CD4-positive, alpha-beta memory T cell (primary cell): ENCODE measurements at regions not wholly inside any gene's neighbourhood (a gene's known extent, or its start where the extent isn't known, plus 50 kb on each side); places are given as distances from the start of the nearest gene placed in this dataset.

ENCODE experiments used
- CTCF ChIA-PET: fragments of 350-600 bp; sonication (Branson Sonifier 250); formaldehyde crosslinking; loops from one replicate; lab custom pipeline; 2021; ENCODE audit warnings: inconsistent platforms; ENCODE audit not compliant: partially characterized antibody; lab: Charles Lee
- POLR2A ChIA-PET: fragments of 350-600 bp; sonication (Branson Sonifier 250); formaldehyde crosslinking; loops from one replicate; lab custom pipeline; 2021; ENCODE audit not compliant: partially characterized antibody; lab: Charles Lee
- DNase-seq, 5 donors: peaks; one replicate each; pipeline versions ENCODE4 v3.0.0 to v3.0.0-alpha.2; 2020 to 2022; ENCODE audit warnings: mixed read lengths in 1 of 5
- H3K27ac ChIP-seq: one replicate; pipeline ENCODE4 v1.7.0; 2013; ENCODE audit warnings: low read depth, low read length
- H3K27me3 ChIP-seq: 2 replicates; pipeline ENCODE4 v1.7.0; 2013; ENCODE audit warnings: mild to moderate bottlenecking, low read length, moderate library complexity; ENCODE audit not compliant: insufficient read depth
- H3K36me3 ChIP-seq: 2 replicates; pipeline ENCODE4 v1.7.0; 2013; ENCODE audit warnings: mild to moderate bottlenecking, low read length, moderate library complexity; ENCODE audit not compliant: insufficient read depth
- H3K4me1 ChIP-seq: 2 replicates; pipeline ENCODE4 v1.7.0; 2013; ENCODE audit warnings: mild to moderate bottlenecking, low read length, moderate library complexity; ENCODE audit not compliant: insufficient read depth
- H3K4me3 ChIP-seq, 2 donors: one replicate each; pipeline ENCODE4 v1.7.0; 2013; ENCODE audit warnings: low read length in 2 of 2, mild to moderate bottlenecking in 1 of 2
- H3K9me3 ChIP-seq, 2 donors: one replicate each; pipeline ENCODE4 v1.7.0; 2013; ENCODE audit warnings: low read length in 2 of 2, control low read depth in 1 of 2; ENCODE audit not compliant: control insufficient read depth in 1 of 2
- H3K27ac Mint-ChIP-seq, 7 donors: one replicate each; pipeline ENCODE4 v1.8.0; 2020 to 2021; ENCODE audit warnings: mixed read lengths in 7 of 7, mild to moderate bottlenecking in 6 of 7, inconsistent platforms in 3 of 7, moderate library complexity in 3 of 7
- H3K27me3 Mint-ChIP-seq, 2 donors: one replicate each; pipeline ENCODE4 v1.8.0; 2020 to 2021; ENCODE audit warnings: mixed read lengths in 2 of 2
- H3K36me3 Mint-ChIP-seq, 2 donors: one replicate each; pipeline ENCODE4 v1.8.0; 2020 to 2021; ENCODE audit warnings: mixed read lengths in 2 of 2, inconsistent platforms in 1 of 2, mild to moderate bottlenecking in 1 of 2
- H3K4me1 Mint-ChIP-seq, 4 donors: one replicate each; pipeline ENCODE4 v1.8.0; 2020 to 2021; ENCODE audit warnings: mixed read lengths in 4 of 4, mild to moderate bottlenecking in 1 of 4
- H3K4me3 Mint-ChIP-seq, 8 donors: one replicate each; pipeline ENCODE4 v1.8.0; 2020 to 2021; ENCODE audit warnings: mixed read lengths in 8 of 8, mild to moderate bottlenecking in 7 of 8, moderate library complexity in 6 of 8, inconsistent platforms in 3 of 8
- H3K9me3 Mint-ChIP-seq, 8 donors: one replicate each; pipeline ENCODE4 v1.8.0; 2020 to 2021; ENCODE audit warnings: mixed read lengths in 8 of 8, mild to moderate bottlenecking in 5 of 8, inconsistent platforms in 3 of 8, moderate library complexity in 1 of 8
- intact Hi-C: fragments of 100-400 bp; cut with micrococcal nuclease; formaldehyde crosslinking; loops from one replicate; pipeline ENCODE4 v1.15.1; 2023

DNA sequence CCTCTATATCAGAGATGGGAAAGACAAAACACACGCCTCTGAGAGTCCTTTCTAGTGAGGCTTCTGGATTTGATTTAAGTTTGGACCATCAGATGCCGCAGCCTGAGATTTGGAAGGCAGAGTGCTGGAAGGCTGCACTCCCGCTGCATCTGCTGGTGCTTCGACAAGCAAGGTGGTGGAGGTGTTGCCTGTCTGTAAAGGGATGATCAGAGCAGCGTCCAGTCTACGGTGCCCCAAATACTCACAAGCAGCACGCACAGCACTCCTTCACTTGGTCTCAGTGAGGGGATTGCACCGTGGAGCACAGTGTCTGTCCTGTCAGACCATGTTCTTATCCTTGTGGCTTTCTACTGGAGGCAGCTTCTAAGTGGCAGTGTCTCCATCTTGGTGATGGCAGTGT lies 221.4 kb downstream of the GADD45G start:
- peaks cover 0 to 3% of the 10 kb centered on the region in 2 donors for H3K27me3 Mint-ChIP-seq
- Histone ChIP-seq H3K36me3 (no peaks in the 10 kb centered on the region), H3K27ac (no peak overlapping the region), H3K4me3 (no peak overlapping the region), H3K27me3 (no peaks in the 10 kb centered on the region), H3K4me1 (peaks cover 16% of the 10 kb centered on the region), H3K9me3 (no peaks in the 10 kb centered on the region)
- ChIA-PET POLR2A (no interaction called here), CTCF (no interaction called here)
- intact Hi-C loops, result no loop called here
- H3K9me3 Mint-ChIP-seq, result peaks cover 3 to 15% (median 7%) of the 10 kb centered on the region in 8 donors
- H3K4me3 Mint-ChIP-seq, result no peak overlapping the region
- peaks cover 8 to 19% (median 12%) of the 10 kb centered on the region in 4 donors for H3K4me1 Mint-ChIP-seq
- H3K36me3 Mint-ChIP-seq, result no peaks in the 10 kb centered on the region
- H3K27ac Mint-ChIP-seq, result peak overlapping the region in 1 of 7 donors; percentile 24
- no peak for DNase-seq

DNA sequence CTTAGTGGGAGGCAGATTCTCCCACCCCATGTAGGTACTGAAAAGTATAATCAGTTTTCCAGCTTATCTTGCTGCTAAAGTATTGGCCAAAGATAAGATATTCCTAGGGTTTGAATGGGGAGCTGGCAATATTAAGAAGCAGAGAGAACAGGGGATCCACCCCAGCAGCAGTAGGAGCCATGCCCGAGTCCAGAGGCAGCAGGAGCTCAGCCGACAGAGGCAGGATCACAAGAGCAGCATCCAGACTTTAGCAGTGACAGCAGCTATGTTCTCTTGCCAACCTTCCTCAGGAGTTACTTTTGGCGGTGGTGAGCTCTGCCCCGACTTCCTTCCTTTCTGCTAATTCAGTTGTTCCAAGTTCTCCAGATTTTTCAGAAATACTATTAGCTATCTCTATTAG lies 224.5 kb downstream of the GADD45G start:
- intact Hi-C loops, result no loop called here
- Mint-ChIP-seq H3K27me3 (peaks cover 0 to 3% of the 10 kb centered on the region in 2 donors), H3K27ac (no peak overlapping the region), H3K4me3 (no peak overlapping the region), H3K36me3 (no peaks in the 10 kb centered on the region), H3K4me1 (peaks cover 8 to 19% (median 12%) of the 10 kb centered on the region in 4 donors), H3K9me3 (peaks cover 3 to 15% (median 9%) of the 10 kb centered on the region in 8 donors)
- H3K27me3 ChIP-seq, result no peaks in the 10 kb centered on the region
- H3K9me3 ChIP-seq, result no peaks in the 10 kb centered on the region
- peaks cover 16% of the 10 kb centered on the region for H3K4me1 ChIP-seq
- no peak overlapping the region for H3K27ac ChIP-seq
- H3K36me3 ChIP-seq, result no peaks in the 10 kb centered on the region
- no peak for DNase-seq
- no peak overlapping the region for H3K4me3 ChIP-seq
- POLR2A ChIA-PET, result no interaction called here
- CTCF ChIA-PET, result no interaction called here

DNA sequence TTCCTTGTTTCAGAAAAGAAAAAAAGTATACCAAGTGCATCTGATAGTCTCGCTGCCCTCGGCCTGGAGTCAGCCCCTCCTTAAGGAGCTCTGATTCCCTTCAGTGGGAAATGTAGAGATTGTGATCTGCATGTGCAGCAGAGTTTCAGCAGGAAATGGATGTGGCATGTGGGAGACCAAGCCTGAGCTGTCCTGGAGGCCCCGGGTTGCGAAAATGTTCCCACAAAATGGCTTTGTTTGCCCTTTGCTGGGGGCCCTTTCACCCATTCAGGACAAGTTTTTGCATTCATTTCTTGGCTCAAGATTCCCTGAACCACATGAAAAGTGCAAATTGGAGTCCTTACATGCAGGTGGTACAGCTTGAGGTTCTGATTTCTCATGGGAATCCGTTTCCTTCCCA lies 230.9 kb downstream of the GADD45G start:
- no peak overlapping the region for H3K4me3 Mint-ChIP-seq
- ChIA-PET CTCF (no interaction called here), POLR2A (no interaction called here)
- H3K9me3 ChIP-seq, result no peaks in the 10 kb centered on the region
- H3K36me3 Mint-ChIP-seq, result no peaks in the 10 kb centered on the region
- no peak for DNase-seq
- intact Hi-C loops, result no loop called here
- H3K36me3 ChIP-seq, result no peaks in the 10 kb centered on the region
- no peaks in the 10 kb centered on the region for H3K27me3 Mint-ChIP-seq
- no peaks in the 10 kb centered on the region for H3K4me1 Mint-ChIP-seq
- H3K27ac ChIP-seq, result no peak overlapping the region
- H3K27me3 ChIP-seq, result no peaks in the 10 kb centered on the region
- peaks cover 0 to 10% (median 2%) of the 10 kb centered on the region in 8 donors for H3K9me3 Mint-ChIP-seq
- no peaks in the 10 kb centered on the region for H3K4me1 ChIP-seq
- H3K4me3 ChIP-seq, result no peak overlapping the region
- no peak overlapping the region for H3K27ac Mint-ChIP-seq

DNA sequence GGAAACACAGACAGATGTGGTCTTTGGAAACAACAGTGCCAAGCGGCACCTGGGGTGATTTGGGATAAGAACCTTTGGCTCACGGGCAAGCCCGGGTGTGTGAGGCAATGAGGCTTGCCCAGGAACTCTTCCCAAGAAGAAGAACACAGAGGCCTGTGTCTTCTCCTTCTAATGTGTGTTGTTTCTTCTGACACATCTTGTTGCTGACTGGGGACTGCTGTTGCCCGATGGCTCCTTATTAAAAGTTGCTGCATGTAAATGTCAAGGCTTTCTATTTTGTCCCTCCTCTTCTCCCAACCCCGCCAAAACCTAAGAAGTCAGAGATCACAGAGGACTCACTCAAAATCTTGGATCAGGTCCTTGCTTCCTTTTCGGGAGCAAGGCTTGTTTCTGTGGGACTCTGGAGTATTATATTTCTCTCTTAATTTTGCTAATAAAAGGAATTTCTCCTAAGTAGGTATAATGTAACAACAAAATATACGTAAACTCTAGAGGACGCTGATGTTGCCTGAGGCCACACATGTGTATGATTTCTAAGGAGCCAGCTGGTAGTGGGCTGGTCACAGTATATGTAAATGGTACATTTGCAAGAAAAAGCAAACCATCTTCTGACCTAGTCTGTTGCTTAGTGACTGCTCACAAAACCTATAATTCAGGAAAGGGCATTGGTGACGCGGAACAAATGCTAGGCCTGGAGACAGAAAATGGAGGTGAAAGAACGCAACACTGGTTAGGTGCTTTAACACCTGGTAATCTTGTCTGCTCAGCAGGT lies 232.5 kb downstream of the GADD45G start:
- ChIA-PET POLR2A (no interaction called here), CTCF (no interaction called here)
- Mint-ChIP-seq H3K27me3 (peaks cover 0 to 1% of the 10 kb centered on the region in 2 donors), H3K36me3 (no peaks in the 10 kb centered on the region), H3K4me3 (no peak overlapping the region), H3K9me3 (peaks cover 0 to 5% (median under 1%) of the 10 kb centered on the region in 8 donors), H3K4me1 (no peaks in the 10 kb centered on the region), H3K27ac (no peak overlapping the region)
- Histone ChIP-seq H3K9me3 (no peaks in the 10 kb centered on the region), H3K36me3 (no peaks in the 10 kb centered on the region), H3K4me3 (no peak overlapping the region), H3K27me3 (no peaks in the 10 kb centered on the region), H3K4me1 (no peaks in the 10 kb centered on the region), H3K27ac (no peak overlapping the region)
- DNase-seq, result no peak
- intact Hi-C loops, result no loop called here

DNA sequence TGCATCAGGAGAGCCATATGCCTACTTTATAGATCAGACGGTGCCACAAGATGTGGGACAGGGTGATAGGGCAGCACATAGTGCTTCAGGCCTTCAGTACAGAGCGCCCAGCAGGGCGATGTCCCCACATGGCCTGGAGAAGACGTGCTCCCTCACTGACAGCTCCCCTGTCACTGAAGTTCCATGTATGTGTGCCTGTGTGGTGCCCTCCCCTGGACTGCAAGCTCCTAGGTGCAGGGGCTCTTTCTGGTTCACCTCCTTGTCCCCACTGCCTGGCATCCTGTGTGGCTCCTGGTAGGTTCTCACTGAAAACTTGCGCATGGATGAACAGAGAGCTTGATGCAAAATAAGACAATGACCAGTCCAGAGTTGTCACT lies 233.1 kb downstream of the GADD45G start:
- H3K27ac Mint-ChIP-seq, result no peak overlapping the region
- H3K9me3 Mint-ChIP-seq, result peaks cover 0 to 3% (median 0%) of the 10 kb centered on the region in 8 donors
- Histone ChIP-seq H3K36me3 (no peaks in the 10 kb centered on the region), H3K9me3 (no peaks in the 10 kb centered on the region), H3K4me3 (no peak overlapping the region), H3K27ac (no peak overlapping the region), H3K27me3 (no peaks in the 10 kb centered on the region), H3K4me1 (no peaks in the 10 kb centered on the region)
- H3K4me1 Mint-ChIP-seq, result no peaks in the 10 kb centered on the region
- H3K4me3 Mint-ChIP-seq, result no peak overlapping the region
- intact Hi-C loops, result no loop called here
- H3K36me3 Mint-ChIP-seq, result no peaks in the 10 kb centered on the region
- CTCF ChIA-PET, result no interaction called here
- POLR2A ChIA-PET, result no interaction called here
- peaks cover 0 to 1% of the 10 kb centered on the region in 2 donors for H3K27me3 Mint-ChIP-seq
- no peak for DNase-seq

DNA sequence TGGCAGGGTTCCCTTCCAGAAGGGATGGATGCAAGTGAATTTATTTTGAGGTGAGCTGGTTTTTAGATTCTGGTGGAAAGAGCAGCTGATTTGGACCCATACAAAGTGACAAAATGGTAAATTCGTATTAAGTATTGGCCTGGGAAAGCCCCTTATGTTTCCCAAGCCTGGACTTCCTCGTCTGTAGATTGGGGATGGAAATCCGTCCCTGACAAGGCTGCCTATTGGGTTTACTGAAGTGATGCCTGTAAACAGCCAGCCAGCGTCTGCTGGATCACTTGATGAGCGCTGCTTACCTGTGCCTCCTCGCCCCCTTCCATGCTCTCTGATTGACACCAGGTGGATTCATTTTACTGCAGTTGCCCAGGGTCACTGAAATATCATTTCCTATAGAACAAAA lies 233.8 kb downstream of the GADD45G start:
- Mint-ChIP-seq H3K27ac (no peak overlapping the region), H3K4me3 (no peak overlapping the region)

DNA sequence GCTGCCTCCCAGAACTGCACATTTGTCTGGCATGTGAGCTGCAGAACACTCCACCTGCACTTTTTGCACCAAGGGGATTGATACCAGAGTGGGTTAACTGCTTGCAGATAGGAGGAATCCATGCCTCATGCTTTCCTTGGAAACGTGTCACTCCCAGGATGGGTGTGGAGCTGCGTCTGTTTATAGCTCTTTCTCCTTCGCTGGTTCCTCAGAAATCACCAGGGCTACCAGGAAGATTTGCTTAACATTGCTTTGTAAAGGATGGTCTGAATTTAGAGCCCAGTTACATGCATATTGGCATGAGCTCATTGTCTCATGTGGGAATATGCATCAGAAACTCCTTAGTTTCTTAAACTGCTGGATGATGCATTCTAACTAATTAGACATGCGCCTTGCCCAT lies 234.6 kb downstream of the GADD45G start:
- Mint-ChIP-seq H3K27me3 (peaks cover 0 to 1% of the 10 kb centered on the region in 2 donors), H3K9me3 (peaks cover 0 to 1% (median 0%) of the 10 kb centered on the region in 8 donors), H3K4me1 (no peaks in the 10 kb centered on the region), H3K4me3 (no peak overlapping the region), H3K27ac (no peak overlapping the region), H3K36me3 (no peaks in the 10 kb centered on the region)
- intact Hi-C loops, result no loop called here
- H3K36me3 ChIP-seq, result no peaks in the 10 kb centered on the region
- H3K4me3 ChIP-seq, result no peak overlapping the region
- ChIA-PET POLR2A (no interaction called here), CTCF (no interaction called here)
- no peaks in the 10 kb centered on the region for H3K4me1 ChIP-seq
- H3K9me3 ChIP-seq, result no peaks in the 10 kb centered on the region
- DNase-seq, result no peak
- no peak overlapping the region for H3K27ac ChIP-seq
- no peaks in the 10 kb centered on the region for H3K27me3 ChIP-seq

More for the DNA sequence above, 233.8 kb downstream of the GADD45G start:
- no peaks in the 10 kb centered on the region for H3K9me3 ChIP-seq
- intact Hi-C loops, result no loop called here
- Mint-ChIP-seq H3K9me3 (peaks cover 0 to 1% (median 0%) of the 10 kb centered on the region in 8 donors), H3K4me1 (no peaks in the 10 kb centered on the region), H3K36me3 (no peaks in the 10 kb centered on the region), H3K27me3 (peaks cover 0 to 1% of the 10 kb centered on the region in 2 donors)
- no peak for DNase-seq
- H3K27me3 ChIP-seq, result no peaks in the 10 kb centered on the region
- H3K36me3 ChIP-seq, result no peaks in the 10 kb centered on the region
- no peak overlapping the region for H3K4me3 ChIP-seq
- H3K4me1 ChIP-seq, result no peaks in the 10 kb centered on the region
- ChIA-PET CTCF (no interaction called here), POLR2A (no interaction called here)
- no peak overlapping the region for H3K27ac ChIP-seq
